ENCODE measurements at regions not wholly inside any gene's neighbourhood (a gene's known extent, or its start where the extent isn't known, plus 50 kb on each side); places are given as distances from the start of the nearest gene placed in this dataset.

DNA sequence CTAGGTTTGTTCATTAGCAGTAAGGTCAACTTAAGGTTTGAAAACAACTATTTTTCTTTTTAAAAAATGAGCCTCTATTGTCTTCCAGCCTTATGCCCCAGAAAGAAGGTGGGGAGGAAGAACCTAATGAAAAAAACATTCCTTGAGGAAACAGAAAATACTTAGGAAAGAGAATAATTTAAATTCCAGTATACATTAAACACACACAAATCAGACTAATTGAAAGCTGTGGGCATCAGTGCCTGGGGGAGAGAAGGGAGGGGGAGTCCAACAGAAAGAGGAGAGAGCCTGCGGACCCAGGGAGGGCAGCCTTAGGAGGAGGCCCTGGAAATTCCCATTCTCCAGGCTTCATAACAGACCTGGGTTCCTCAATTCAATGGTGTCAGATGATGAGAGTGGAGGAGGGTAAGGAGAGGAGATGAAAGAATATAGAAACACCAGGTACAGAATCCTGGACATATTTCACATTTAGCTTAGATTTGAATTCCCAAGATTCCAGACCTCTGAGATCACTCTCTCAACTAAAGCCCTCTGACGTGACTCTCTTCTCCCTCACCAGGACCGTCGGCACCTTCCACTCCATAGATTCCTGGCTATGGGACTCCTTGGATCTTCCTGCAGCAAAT lies 320.5 kb upstream of the UMPS start:
- DNase-seq: no peak
- no peak for ATAC-seq

- DNase-seq: no peak
- ATAC-seq: no peak
Observed at GRCh38 chr3:124410471-124410870, 319.8 kb upstream of the UMPS start.

GRCh38 chr3:124411728-124412127 lies 318.5 kb upstream of the UMPS start:
- ATAC-seq: no peak

DNA sequence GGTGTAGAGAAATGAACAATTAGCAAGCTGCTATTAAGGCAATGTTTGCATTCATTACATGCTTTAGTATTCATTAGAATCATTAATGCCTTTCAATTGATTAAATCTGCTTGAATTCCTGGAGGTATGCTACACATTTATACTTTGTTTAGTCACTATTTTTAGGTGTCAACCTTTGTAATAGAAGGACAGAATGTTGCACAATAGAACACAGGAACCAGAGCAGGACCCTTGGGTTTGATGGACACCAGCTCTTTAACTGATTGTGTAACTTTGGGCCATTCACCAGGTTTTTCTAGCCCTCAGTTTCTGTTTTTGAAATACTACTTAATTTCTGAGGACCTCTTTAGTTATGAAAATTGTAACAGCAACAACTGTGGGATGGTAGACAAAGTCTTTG lies 317.6 kb upstream of the UMPS start:
- ATAC-seq (no peak), DNase-seq (no peak)

More at GRCh38 chr3:124411728-124412127, 318.5 kb upstream of the UMPS start:
- no peak for DNase-seq

- DNase-seq (no peak), ATAC-seq (no peak)
Observed at GRCh38 chr3:124413393-124413792, 316.9 kb upstream of the UMPS start.

DNA sequence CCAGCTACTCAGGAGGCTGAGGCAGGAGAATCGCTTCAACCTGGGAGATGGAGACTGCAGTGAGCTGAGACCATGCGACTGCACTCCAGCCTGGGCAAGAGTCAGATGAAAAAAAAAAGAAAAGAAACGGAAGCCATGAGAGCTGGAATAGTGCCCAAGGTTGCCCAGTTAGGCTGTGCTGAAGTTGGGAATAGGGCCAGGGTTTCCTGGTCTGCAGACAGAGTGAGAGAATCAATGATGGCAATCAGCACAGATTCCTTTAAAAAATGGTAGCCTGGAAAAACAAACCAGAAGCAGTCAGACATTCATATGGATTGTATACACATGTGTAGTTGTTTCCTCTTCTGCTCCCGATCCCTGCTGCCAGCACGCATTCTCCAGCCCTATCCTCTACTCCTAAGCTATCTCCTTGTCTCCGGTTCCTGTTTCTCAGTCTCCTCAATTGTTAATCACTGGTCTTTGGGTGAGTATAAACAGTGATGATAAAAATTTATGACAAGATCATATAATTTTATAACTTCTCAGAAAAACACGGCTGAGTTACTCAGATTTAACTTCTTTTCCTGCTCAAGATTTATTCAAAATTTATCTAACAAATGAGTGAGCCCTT lies 316.2 kb upstream of the UMPS start:
- ATAC-seq: no peak

DNA sequence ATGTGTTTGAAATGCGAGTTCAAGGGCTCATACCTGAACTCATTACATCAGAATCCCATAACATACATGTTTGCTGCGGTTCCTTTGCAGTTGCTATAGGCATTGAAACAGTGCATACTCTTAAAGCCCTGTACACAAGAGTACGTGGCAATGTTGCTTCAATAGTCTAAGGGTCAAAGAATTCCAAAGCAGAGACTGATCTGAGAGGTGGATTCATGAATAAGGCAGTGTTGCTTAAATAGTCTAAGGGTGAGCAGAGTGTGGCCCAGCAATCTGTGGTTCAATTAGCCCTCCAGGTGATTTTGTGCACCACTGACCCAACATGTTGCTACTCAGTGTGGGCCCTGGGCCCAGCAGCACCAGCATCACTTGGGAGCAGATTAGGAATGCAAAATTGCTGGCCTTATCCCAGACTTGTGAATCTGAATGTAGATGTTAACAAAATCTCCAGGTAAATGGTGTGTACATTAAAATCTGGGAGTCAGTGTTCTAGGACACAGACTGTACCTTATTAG lies 314.7 kb upstream of the UMPS start:
- DNase-seq (no peak), ATAC-seq (no peak)

More for the DNA sequence above, 316.2 kb upstream of the UMPS start:
- no peak for DNase-seq

GRCh38 chr3:124419303-124419702 lies 310.9 kb upstream of the UMPS start:
- ATAC-seq (no peak), DNase-seq (no peak)

DNA sequence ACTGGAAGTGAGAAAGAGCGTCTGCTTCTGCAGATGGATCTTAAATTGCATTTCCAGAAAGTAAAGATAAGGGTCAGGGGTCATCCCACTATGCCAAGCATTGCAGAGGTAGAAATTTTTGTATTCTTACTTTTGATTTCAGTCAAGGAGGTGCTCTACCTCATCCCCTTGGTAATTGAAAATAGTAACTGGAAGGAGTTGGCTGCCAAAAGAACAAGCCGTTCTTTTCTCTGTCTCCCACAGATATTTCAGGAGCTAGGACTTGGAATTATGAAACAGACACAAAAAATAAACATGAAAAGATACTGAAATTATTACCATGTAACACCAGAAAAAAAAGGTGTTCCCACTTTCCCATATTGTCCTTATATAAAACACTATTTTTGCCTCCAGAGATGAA lies 309.9 kb upstream of the UMPS start:
- ATAC-seq (no peak), DNase-seq (no peak)

GRCh38 chr3:124422805-124423204 lies 307.4 kb upstream of the UMPS start:
- DNase-seq: no peak
- no peak for ATAC-seq

GRCh38 chr3:124424396-124424795 lies 305.9 kb upstream of the UMPS start:
- ATAC-seq (no peak), DNase-seq (no peak)

DNA sequence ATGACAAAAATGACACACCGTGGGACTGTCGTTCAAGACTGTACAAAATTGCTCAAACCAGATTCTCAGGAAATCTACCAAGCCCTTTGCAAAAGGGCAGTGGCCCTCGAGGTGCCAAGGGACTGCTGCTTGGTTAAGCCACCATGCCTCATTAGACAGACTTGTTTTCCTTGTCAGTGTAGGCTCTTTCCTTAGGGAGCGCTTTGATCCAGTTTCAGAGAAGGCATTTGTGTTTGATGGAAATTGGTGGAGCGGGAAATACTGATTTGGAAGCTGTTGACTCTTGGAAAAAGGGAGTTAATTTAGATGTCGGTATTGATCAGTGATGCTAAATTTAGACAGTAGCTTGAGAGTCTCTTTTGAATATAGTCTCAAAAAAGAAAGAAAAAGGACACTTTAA lies 304.3 kb upstream of the UMPS start:
- DNase-seq: no peak
- no peak for ATAC-seq

DNA sequence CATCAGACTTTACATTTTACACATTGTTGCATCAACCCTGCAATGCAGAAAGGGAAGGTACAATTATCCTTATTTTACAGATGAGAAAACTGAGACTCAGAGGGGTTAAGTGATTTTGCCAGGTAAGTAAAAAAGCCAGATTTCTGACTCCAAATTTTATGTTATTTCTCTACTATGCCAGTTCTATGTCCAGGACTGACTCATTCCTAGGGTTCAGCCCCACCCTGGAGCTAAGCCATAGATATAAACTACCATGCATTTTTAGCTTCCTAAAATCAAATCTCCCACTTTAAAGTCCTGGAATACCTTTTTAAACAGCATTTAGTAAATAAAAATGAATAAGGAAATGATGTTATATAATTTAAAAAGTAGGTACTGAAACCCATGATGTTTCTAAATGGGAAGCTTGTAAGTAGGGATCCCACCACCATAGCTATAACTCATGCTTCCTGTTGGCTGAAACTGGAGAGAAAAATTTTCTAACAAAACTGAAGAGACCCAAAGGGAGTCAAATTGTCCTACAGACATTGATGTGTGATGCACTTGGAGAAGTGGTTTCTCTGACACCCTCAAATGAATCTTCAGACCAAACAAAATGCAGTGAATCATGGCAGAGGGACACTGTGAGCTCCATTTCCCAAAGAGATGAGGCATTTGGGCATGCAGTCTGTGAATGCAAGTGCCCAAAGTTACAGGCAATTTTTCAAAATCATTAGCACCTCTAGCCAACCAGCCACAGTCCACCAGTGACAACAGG lies 301.7 kb upstream of the UMPS start:
- DNase-seq (no peak), ATAC-seq (no peak)

DNA sequence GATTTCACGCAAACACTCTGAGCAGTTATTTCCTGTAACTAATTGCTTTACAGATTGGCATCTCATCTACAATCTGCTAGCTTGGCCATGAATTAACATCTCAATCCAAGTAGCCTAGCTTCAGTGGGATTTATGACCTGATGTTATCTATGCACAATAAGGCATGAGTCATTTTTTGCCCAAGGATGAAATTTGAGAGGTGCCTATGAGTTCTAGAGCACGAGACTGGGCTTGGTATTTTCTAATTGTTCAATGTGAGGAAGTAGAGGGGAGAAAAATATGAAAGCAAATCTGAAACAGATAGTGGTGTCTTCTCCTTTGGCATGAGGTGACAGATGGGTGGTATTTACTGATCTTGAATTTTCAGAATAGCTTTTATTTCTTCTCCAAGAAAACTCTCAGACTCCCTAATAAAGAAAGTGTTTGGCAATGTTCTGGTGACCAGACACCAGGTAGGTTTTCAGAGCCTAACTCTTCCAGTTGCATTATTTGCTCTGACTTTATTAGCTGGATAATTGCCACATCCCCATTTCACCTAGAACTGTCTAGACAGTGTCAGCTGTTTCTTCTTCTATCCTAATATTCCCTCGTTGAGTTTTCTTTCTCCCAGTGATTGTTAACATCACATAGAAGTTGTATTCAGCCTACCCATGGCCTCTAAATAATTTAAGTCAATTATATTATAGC lies 301.0 kb upstream of the UMPS start:
- ATAC-seq (no peak), DNase-seq (no peak)

DNA sequence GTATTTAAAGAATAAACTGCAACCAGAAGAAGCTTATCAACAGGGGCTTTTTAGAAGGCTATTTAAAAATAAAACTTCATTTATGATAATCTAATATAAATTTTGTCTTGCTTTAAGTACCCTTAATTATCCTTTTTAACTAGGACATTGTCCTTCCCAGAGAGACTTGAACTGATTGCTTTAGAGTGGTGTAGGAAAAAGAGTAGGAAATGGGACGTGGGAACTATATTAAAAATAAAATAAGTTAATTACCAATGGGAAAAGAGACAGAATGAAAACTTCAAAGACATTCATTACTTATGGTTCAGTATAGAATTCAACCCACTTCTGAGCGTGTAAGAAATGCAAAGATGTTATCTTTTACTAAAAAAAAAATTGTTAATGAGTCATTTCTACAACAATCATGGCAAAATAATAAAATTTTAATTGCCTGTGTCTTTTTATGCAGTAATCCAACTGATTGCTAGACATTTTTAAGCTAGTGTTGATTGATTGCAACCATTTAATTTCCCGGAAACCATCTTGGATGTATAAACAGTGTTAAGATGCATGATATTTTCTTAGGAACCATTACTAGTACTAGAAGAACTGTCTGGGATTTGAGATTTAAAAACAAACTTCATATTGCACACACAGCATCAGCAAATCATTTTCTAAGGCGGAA lies 298.8 kb upstream of the UMPS start:
- DNase-seq (no peak), ATAC-seq (no peak)

GRCh38 chr3:124434176-124434575 lies 296.1 kb upstream of the UMPS start:
- ATAC-seq (no peak), DNase-seq (no peak)

DNA sequence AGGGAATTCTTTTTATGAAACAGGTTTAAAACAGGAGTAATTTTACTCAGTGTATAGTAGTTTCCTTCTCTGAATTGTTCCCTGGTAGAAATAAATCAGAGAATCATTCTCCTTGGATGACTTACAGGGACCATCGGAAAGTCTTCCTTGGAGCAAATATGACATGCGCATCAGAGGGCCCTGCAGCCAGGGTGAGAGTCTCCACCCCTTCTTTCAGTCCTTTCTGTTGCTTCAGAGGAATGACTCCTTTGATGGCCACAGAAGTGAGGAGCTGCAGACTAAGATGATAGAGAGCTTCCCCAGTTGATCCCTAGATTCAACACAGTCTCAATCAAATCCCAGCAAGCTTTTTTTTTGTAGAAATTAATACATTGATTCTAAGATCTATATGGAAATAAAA lies 294.8 kb upstream of the UMPS start:
- DNase-seq (no peak), ATAC-seq (no peak)

GRCh38 chr3:124438813-124439212 lies 291.4 kb upstream of the UMPS start:
- DNase-seq (no peak), ATAC-seq (no peak)

DNA sequence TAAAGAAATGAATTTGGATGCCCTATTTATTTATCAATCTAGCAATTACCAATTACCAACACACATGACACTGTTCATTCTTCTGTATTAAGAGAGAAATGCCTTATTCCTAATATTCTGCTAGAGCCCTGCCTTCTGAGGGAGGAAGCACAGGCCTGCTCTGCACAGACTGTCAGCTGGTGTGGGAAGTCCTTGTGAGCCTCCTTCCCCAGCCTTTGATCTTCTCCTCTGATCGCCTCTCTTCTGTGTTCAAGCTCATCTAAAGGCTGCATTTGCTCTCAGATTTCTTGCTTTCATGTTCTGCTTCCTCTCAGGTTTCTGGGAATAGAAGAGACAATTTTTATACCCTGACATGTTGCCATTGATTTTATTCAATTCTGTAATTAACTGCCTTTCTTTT lies 290.6 kb upstream of the UMPS start:
- no peak for ATAC-seq
- no peak for DNase-seq

- DNase-seq (no peak), ATAC-seq (no peak)
Observed at GRCh38 chr3:124441766-124442165, 288.5 kb upstream of the UMPS start.

GRCh38 chr3:124442463-124442862 lies 287.8 kb upstream of the UMPS start:
- ATAC-seq (no peak), DNase-seq (no peak)

GRCh38 chr3:124443446-124443845 lies 286.8 kb upstream of the UMPS start:
- ATAC-seq (no peak), DNase-seq (no peak)

Measured in stimulated activated naive CD8-positive, alpha-beta T cell treated with anti-CD3 and anti-CD28 coated beads, Interleukin-15, Interleukin-2, amounts not matched to agents 100 U/mL and 50 U/mL, for 24 hours (primary cell).